ENCODE measurements at regions not wholly inside any gene's neighbourhood (a gene's known extent, or its start where the extent isn't known, plus 50 kb on each side); places are given as distances from the start of the nearest gene placed in this dataset.

GRCh38 chr5:2818936-2819335 lies 67.5 kb upstream of the IRX2 start:
- Mint-ChIP-seq H3K27ac (no peak overlapping the region), H3K9me3 (no peaks in the 10 kb centered on the region; the same call in 2 of the 3 replicates), H3K4me1 (no peaks in the 10 kb centered on the region; the same call in 2 of the 3 replicates), H3K4me3 (no peak overlapping the region), H3K27me3 (ENCODE audit: insufficient read depth, low read depth, poor library complexity) (peaks cover 7% of the 10 kb centered on the region), H3K36me3 (ENCODE audit: low read depth) (no peaks in the 10 kb centered on the region)
- no peak overlapping the region for H2AFZ ChIP-seq
- H3K4me1 ChIP-seq (ENCODE audit: insufficient read depth): no peaks in the 10 kb centered on the region
- no peak overlapping the region for H3K4me2 ChIP-seq
- H4K20me1 ChIP-seq (replicated peaks; ENCODE audit: insufficient read depth): no peaks in the 10 kb centered on the region
- no peak overlapping the region for H3K4me3 ChIP-seq
- no peaks in the 10 kb centered on the region for H3K36me3 ChIP-seq (ENCODE audit: insufficient read depth)
- H3K9me2 ChIP-seq (ENCODE audit: insufficient read depth): no peaks in the 10 kb centered on the region
- no peak for ATAC-seq
- H3K79me2 ChIP-seq (replicated peaks; ENCODE audit: insufficient read depth): no peaks in the 10 kb centered on the region
- no peak for DNase-seq (ENCODE audit: low spot score)
- TF ChIP-seq STAT1 (IDR thresholded peaks at IDR 0.05; ENCODE audit: unreplicated experiment) (no peak), POLR2AphosphoS5 (IDR thresholded peaks at IDR 0.05; ENCODE audit: low read depth) (no peak), EZH2phosphoT487 (IDR thresholded peaks at IDR 0.05; ENCODE audit: unreplicated experiment) (no peak), NANOG (IDR thresholded peaks at IDR 0.05; ENCODE audit: borderline replicate concordance) (no peak), ZNF114 (CRISPR knock-in tag; IDR thresholded peaks at IDR 0.05) (no peak), ZNF462 (CRISPR knock-in tag; IDR thresholded peaks at IDR 0.05) (no peak)
- no peaks in the 10 kb centered on the region for H3F3A ChIP-seq (replicated peaks; ENCODE audit: low read depth)
- no peak overlapping the region for H3K27ac ChIP-seq (ENCODE audit: low read depth)
- H3K27me3 ChIP-seq (ENCODE audit: insufficient read depth): no peaks in the 10 kb centered on the region

DNA sequence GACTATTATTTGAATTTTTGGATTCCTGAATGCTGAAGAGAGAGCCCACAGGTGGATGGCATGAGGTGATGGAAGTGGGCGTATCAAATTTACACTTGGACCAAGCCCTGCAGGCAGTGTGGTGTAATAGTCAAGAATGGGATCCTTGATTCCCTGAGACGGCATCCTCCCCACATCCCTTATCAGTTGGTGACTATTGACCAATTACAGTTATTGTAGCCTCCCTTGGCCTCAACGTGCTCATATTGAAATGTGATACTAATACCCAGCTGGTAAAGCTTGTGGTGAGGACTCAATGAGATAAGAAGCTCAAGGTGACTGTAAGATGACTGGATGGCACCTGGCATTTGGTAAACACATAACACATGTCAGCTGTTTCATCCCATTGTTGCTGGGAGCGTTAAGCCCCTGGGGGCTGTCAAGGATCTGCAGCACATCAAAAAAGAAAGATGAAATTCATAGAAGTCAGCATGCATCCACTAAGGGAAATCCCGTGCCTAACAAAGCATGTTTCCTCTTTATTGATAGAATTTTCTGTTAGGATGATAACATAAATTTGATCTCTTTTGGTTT lies 65.6 kb upstream of the IRX2 start:
- H4K20me1 ChIP-seq (replicated peaks; ENCODE audit: insufficient read depth): no peaks in the 10 kb centered on the region
- no peaks in the 10 kb centered on the region for H3K36me3 ChIP-seq (ENCODE audit: insufficient read depth)
- no peaks in the 10 kb centered on the region; the same call in 2 of the 3 replicates for H3K4me1 Mint-ChIP-seq
- H3K4me3 ChIP-seq: no peak overlapping the region
- no peaks in the 10 kb centered on the region; the same call in 2 of the 3 replicates for H3K9me3 Mint-ChIP-seq
- no peak overlapping the region for H3K4me2 ChIP-seq
- no peaks in the 10 kb centered on the region for H3K27me3 ChIP-seq (ENCODE audit: insufficient read depth)
- H3K27ac ChIP-seq (ENCODE audit: low read depth): no peak overlapping the region
- H3K36me3 Mint-ChIP-seq (ENCODE audit: low read depth): no peaks in the 10 kb centered on the region
- H3K4me1 ChIP-seq (ENCODE audit: insufficient read depth): no peaks in the 10 kb centered on the region
- no peaks in the 10 kb centered on the region for H3K9me2 ChIP-seq (ENCODE audit: insufficient read depth)
- peaks cover 13% of the 10 kb centered on the region for H3K27me3 Mint-ChIP-seq (ENCODE audit: insufficient read depth, low read depth, poor library complexity)
- H2AFZ ChIP-seq: no peak overlapping the region
- no peak overlapping the region for H3K4me3 Mint-ChIP-seq
- H3K79me2 ChIP-seq (replicated peaks; ENCODE audit: insufficient read depth): no peaks in the 10 kb centered on the region
- DNase-seq (ENCODE audit: low spot score) (no peak), ATAC-seq (no peak)
- no peaks in the 10 kb centered on the region for H3F3A ChIP-seq (replicated peaks; ENCODE audit: low read depth)
- H3K27ac Mint-ChIP-seq: no peak overlapping the region
- TF ChIP-seq ZNF114 (CRISPR knock-in tag; IDR thresholded peaks at IDR 0.05) (no peak), NANOG (IDR thresholded peaks at IDR 0.05; ENCODE audit: borderline replicate concordance) (no peak), CTCF (conservative IDR thresholded peaks at IDR 0.05; ENCODE audit: low read depth in 2 of 2) (no peak), CREB1 (CRISPR knock-in tag; IDR thresholded peaks at IDR 0.05; ENCODE audit: low read depth) (no peak), JUNB (IDR thresholded peaks at IDR 0.05; ENCODE audit: unreplicated experiment) (no peak), EZH2phosphoT487 (IDR thresholded peaks at IDR 0.05; ENCODE audit: unreplicated experiment) (no peak), ETS1 (IDR thresholded peaks at IDR 0.05) (no peak), POLR2AphosphoS5 (IDR thresholded peaks at IDR 0.05; ENCODE audit: low read depth) (no peak)
